ENCODE measurements at regions not wholly inside any gene's neighbourhood (a gene's known extent, or its start where the extent isn't known, plus 50 kb on each side); places are given as distances from the start of the nearest gene placed in this dataset.

- no peak for TF ChIP-seq EZH2 (IDR thresholded peaks at IDR 0.05; ENCODE audit: borderline replicate concordance, low read length)
- no peak for TF ChIP-seq CTCF (IDR thresholded peaks at IDR 0.05; ENCODE audit: low read length)
Measured at GRCh38 chr2:184530239-184530638, 68.1 kb upstream of the ZNF804A start.

Data from OCI-LY1 (cell line).